ENCODE measurements at regions not wholly inside any gene's neighbourhood (a gene's known extent, or its start where the extent isn't known, plus 50 kb on each side); places are given as distances from the start of the nearest gene placed in this dataset.

DNA sequence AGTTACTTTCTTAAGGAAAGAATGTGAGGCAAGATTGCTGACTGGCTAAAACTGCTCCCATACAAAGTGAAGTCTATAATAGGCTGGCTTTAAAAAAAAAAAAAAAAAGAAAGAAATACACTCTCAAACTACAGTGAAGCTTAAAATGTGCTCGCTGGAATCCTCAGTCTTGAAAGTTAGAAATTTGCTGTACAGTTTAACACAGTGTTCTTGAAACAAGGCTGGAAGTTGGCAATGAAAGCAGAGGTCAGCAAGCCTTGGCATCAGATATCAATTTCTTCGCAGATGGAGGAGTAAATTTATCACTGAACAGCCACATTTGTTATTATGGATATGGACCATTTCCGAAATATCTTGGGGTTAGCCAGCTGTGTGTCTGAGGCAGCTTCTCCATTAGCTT, 392.9 kb downstream of the ZNF516 start:
- TF ChIP-seq, protein P1, sequence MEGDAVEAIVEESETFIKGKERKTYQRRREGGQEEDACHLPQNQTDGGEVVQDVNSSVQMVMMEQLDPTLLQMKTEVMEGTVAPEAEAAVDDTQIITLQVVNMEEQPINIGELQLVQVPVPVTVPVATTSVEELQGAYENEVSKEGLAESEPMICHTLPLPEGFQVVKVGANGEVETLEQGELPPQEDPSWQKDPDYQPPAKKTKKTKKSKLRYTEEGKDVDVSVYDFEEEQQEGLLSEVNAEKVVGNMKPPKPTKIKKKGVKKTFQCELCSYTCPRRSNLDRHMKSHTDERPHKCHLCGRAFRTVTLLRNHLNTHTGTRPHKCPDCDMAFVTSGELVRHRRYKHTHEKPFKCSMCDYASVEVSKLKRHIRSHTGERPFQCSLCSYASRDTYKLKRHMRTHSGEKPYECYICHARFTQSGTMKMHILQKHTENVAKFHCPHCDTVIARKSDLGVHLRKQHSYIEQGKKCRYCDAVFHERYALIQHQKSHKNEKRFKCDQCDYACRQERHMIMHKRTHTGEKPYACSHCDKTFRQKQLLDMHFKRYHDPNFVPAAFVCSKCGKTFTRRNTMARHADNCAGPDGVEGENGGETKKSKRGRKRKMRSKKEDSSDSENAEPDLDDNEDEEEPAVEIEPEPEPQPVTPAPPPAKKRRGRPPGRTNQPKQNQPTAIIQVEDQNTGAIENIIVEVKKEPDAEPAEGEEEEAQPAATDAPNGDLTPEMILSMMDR (IDR thresholded peaks at IDR 0.05; ENCODE audit: insufficient read depth, low read depth, low read length), result no peak
- no peak for TF ChIP-seq EZH2 (IDR thresholded peaks at IDR 0.05; ENCODE audit: insufficient read depth, low read length)

Data from astrocyte (in vitro differentiated cells and primary cell).